ENCODE measurements at regions not wholly inside any gene's neighbourhood (a gene's known extent, or its start where the extent isn't known, plus 50 kb on each side); places are given as distances from the start of the nearest gene placed in this dataset.

DNA sequence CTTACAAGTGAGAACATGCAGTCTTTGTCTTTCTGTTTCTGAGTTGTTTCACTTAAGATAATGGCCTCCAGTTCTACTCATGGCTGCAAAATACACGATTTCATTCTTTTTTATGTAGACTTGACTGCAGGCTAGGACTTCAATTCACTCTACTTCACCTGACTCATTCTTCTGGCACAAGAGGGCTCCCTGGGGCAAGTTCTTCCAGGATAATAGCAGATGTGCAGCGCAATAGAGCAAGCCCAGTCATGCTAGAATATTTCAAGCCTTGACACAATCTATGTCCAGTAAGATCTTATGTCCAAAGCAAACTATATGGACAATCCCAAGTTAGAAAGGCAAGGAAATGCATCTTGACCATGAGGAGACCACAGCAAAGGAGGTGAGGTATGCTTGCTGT, 211.7 kb upstream of the GADL1 start:
- H3K9ac ChIP-seq (replicated peaks; ENCODE audit: extremely low read depth, insufficient read depth, low read length) = no peak overlapping the region
- intact Hi-C loops (cut with micrococcal nuclease) = no loop called here
- POLR2A ChIA-PET = no interaction called here
- no peaks in the 10 kb centered on the region for H3K27me3 ChIP-seq (ENCODE audit: control insufficient read depth in 2 of 2, insufficient read depth in 2 of 2, low read length in 2 of 2)
- no peak overlapping the region for H3K4me3 ChIP-seq (replicated peaks in 1 of 3; ENCODE audit: insufficient read depth in 1 of 3, low read depth in 1 of 3, low read length in 3 of 3)
- no peak overlapping the region for H3K27ac ChIP-seq (ENCODE audit: insufficient read depth, low read depth, low read length)
- DNase-seq (ENCODE audit: low read depth, low spot score) (no peak), FAIRE-seq (no peak)
- H3K79me2 ChIP-seq (ENCODE audit: control insufficient read depth, insufficient read depth, low read length) = no peaks in the 10 kb centered on the region
- BruUV-seq (replicated peaks) = no TSS peak
- no peak overlapping the region for H2AFZ ChIP-seq (ENCODE audit: low read depth, low read length)
- H3K9me3 ChIP-seq (replicated peaks; ENCODE audit: control insufficient read depth, insufficient read depth, low read length) = no peaks in the 10 kb centered on the region
- H3K4me2 ChIP-seq (ENCODE audit: insufficient read depth, low read length) = no peak overlapping the region
- CTCF ChIA-PET = no interaction called here
- H3K9me1 ChIP-seq (replicated peaks; ENCODE audit: control insufficient read depth, extremely low read depth, insufficient read depth, low read length) = no peaks in the 10 kb centered on the region
- no peaks in the 10 kb centered on the region for H4K20me1 ChIP-seq (replicated peaks; ENCODE audit: control insufficient read depth, extremely low read depth, insufficient read depth, low read length)
- TF ChIP-seq GATA2 (IDR thresholded peaks at IDR 0.05; ENCODE audit: insufficient read depth, insufficient read length, low read depth, low read length) = no peak
- no peak for TF ChIP-seq MYC (IDR thresholded peaks at IDR 0.05; ENCODE audit: low read depth, low read length)
- no peak for TF ChIP-seq POLR2A (IDR thresholded peaks at IDR 0.05; ENCODE audit: low read depth, low read length)
- TF ChIP-seq EZH2 (IDR thresholded peaks at IDR 0.05; ENCODE audit: borderline replicate concordance, low read depth, low read length, severe bottlenecking) = no peak
- TF ChIP-seq JUN (IDR thresholded peaks at IDR 0.05; ENCODE audit: borderline replicate concordance, insufficient read depth, insufficient read length, low read depth) = no peak
- no peak for TF ChIP-seq FOS (IDR thresholded peaks at IDR 0.05; ENCODE audit: borderline replicate concordance, insufficient read depth, low read length)
- TF ChIP-seq POLR2AphosphoS5 (IDR thresholded peaks at IDR 0.05; ENCODE audit: insufficient read depth, low read depth, low read length) = no peak
- TF ChIP-seq, protein P1, sequence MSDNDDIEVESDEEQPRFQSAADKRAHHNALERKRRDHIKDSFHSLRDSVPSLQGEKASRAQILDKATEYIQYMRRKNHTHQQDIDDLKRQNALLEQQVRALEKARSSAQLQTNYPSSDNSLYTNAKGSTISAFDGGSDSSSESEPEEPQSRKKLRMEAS (IDR thresholded peaks at IDR 0.05; ENCODE audit: insufficient read depth, insufficient read length) = no peak
- TF ChIP-seq, protein P2, sequence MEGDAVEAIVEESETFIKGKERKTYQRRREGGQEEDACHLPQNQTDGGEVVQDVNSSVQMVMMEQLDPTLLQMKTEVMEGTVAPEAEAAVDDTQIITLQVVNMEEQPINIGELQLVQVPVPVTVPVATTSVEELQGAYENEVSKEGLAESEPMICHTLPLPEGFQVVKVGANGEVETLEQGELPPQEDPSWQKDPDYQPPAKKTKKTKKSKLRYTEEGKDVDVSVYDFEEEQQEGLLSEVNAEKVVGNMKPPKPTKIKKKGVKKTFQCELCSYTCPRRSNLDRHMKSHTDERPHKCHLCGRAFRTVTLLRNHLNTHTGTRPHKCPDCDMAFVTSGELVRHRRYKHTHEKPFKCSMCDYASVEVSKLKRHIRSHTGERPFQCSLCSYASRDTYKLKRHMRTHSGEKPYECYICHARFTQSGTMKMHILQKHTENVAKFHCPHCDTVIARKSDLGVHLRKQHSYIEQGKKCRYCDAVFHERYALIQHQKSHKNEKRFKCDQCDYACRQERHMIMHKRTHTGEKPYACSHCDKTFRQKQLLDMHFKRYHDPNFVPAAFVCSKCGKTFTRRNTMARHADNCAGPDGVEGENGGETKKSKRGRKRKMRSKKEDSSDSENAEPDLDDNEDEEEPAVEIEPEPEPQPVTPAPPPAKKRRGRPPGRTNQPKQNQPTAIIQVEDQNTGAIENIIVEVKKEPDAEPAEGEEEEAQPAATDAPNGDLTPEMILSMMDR (IDR thresholded peaks at IDR 0.05; ENCODE audit: extremely low read depth in 1 of 2, insufficient read depth in 1 of 2, low read depth in 1 of 2, low read length in 2 of 2) = no peak
- no peaks in the 10 kb centered on the region for H3K36me3 ChIP-seq (ENCODE audit: control insufficient read depth in 2 of 2, extremely low read depth in 1 of 2, insufficient read depth in 2 of 2, low read length in 2 of 2)
- dilution Hi-C loops (cut with MboI; ENCODE audit: extremely low pct_ligation_motif_present, low sequenced_read_pairs) = no loop called here
- peaks cover 19% of the 10 kb centered on the region for H3K4me1 ChIP-seq (ENCODE audit: control insufficient read depth, extremely low read depth, insufficient read depth, low read length)

Measured in endothelial cell of umbilical vein (primary cell).